Ectodermal cell (in vitro differentiated cells): ENCODE measurements at regions not wholly inside any gene's neighbourhood (a gene's known extent, or its start where the extent isn't known, plus 50 kb on each side); places are given as distances from the start of the nearest gene placed in this dataset.

Experiments
- H3K27ac ChIP-seq: 2 replicates; pipeline ENCODE4 v1.7.0; 2013; ENCODE audit warnings: mild to moderate bottlenecking, low read depth, low read length; ENCODE audit not compliant: insufficient read depth, poor library complexity, severe bottlenecking
- H3K27me3 ChIP-seq: 2 replicates; pipeline ENCODE4 v1.7.0; 2013; ENCODE audit warnings: mild to moderate bottlenecking, low read length; ENCODE audit not compliant: insufficient read depth, control insufficient read depth, poor library complexity, severe bottlenecking
- H3K36me3 ChIP-seq: one replicate; pipeline ENCODE4 v1.7.0; 2013; ENCODE audit warnings: low read length; ENCODE audit not compliant: control insufficient read depth, insufficient read depth
- H3K4me1 ChIP-seq: one replicate; pipeline ENCODE4 v1.7.0; 2013; ENCODE audit warnings: low read length; ENCODE audit not compliant: control insufficient read depth, insufficient read depth
- H3K4me3 ChIP-seq: 2 replicates; pipeline ENCODE4 v1.7.0; 2013; ENCODE audit warnings: low read depth, low read length, control low read depth; ENCODE audit not compliant: insufficient read depth
- H3K9me3 ChIP-seq: 2 replicates; pipeline ENCODE4 v1.7.0; 2013; ENCODE audit warnings: mild to moderate bottlenecking, low read length, moderate library complexity; ENCODE audit not compliant: control insufficient read depth
- WGBS, 2 experiments: methylation state at CpG; one replicate each; pipeline ENCODE4 v1.1.7; 2013; ENCODE audit warnings: missing lambda C conversion rate in 2 of 2; 5-methylcytosine and 5-hydroxymethylcytosine counted together

DNA sequence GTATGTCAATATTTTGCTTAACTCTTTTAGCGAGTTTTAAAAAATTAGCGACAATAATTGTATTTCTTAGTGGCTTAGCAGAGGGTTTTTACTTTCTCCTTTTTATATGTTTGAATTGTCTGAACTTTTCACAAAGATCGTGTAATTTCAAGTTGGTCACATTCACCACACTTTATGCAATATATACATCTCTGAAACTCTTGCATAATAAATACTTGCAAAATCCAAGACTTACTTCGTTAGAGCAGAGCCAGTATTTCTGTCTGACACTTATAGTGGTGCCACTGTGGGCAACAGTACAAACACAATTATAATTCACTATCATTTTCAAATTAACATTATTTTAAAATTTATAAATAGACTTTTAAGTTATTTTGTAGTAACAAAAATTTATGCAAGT is 62.0 kb downstream of the SUCNR1 start:
- no peaks in the 10 kb centered on the region for H3K4me1 ChIP-seq
- no peak overlapping the region for H3K4me3 ChIP-seq
- no peak overlapping the region for H3K27ac ChIP-seq
- no peaks in the 10 kb centered on the region for H3K9me3 ChIP-seq
- H3K36me3 ChIP-seq, result no peaks in the 10 kb centered on the region
- no peaks in the 10 kb centered on the region for H3K27me3 ChIP-seq
- 75 to 90% methylated on average over 2 to 4 of the region's 4 CpGs for WGBS, 2 experiments

DNA sequence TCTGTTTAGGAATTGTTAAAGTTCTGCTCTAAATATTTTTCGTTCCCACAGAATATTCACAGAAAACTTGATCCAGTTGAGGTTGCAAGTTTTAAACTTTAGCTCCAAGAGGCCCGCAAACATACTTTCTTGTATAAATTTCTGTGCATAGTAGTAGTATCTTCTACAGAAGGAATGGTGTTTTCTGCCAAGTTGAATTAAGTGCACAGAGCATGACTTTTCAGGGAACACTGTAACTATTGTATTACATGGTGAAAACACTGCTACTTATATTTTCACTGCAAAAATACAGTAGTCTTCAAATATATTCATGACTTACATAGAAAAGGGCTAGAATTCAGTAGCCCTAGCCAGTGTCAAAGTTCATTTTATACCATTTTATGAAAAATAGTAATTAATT is 67.0 kb downstream of the SUCNR1 start:
- 100% methylated on average over 1 to 2 of the region's 2 CpGs for WGBS, 2 experiments
- Histone ChIP-seq H3K27ac (no peak overlapping the region), H3K4me1 (no peaks in the 10 kb centered on the region), H3K27me3 (no peaks in the 10 kb centered on the region), H3K36me3 (no peaks in the 10 kb centered on the region), H3K4me3 (no peak overlapping the region), H3K9me3 (no peaks in the 10 kb centered on the region)

DNA sequence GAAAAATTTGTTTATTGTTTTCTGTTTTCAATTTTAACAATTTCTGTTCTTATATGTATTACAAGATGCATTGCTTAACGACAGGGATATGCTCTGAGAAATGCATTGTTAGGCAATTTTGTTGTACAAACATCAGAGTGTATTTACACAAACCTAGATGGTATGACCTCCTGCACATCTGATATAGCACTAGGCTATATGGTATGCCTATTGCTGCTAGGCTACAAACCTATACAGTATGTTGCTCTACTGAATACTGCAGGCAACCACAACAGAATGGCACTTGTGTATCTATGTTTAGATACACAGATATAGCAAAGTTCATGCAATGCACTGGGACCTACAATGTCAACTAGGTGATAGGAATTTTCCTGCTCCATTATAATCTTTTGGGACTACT is 70.1 kb downstream of the SUCNR1 start:
- no peaks in the 10 kb centered on the region for H3K27me3 ChIP-seq
- H3K9me3 ChIP-seq, result no peaks in the 10 kb centered on the region
- H3K4me3 ChIP-seq, result no peak overlapping the region
- no peaks in the 10 kb centered on the region for H3K4me1 ChIP-seq
- 89% methylated on average over 1 of the region's 1 CpG; no CpG with 5 or more reads in 1 of the 2 experiments for WGBS, 2 experiments
- no peaks in the 10 kb centered on the region for H3K36me3 ChIP-seq
- H3K27ac ChIP-seq, result no peak overlapping the region

DNA sequence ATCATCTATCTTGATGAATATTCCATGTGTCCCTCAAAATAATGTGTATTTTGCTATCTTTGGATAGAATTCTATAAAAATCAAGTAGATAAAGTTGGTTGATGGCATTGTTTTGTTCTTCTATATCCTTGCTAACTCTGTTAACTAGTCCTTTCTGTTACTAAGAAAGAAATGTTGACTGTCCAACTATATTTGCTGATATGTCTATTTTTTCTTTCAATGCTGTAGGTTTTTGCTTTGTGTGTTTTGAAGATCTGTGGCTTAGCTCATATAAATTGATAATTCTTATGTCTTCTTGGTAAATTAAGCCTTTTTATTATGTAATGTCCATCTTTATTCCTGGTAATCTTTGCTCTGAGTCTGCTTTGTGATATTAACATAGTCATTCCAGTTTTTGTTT is 70.9 kb downstream of the SUCNR1 start:
- H3K9me3 ChIP-seq, result no peaks in the 10 kb centered on the region
- no peaks in the 10 kb centered on the region for H3K4me1 ChIP-seq
- H3K27me3 ChIP-seq, result no peaks in the 10 kb centered on the region
- no peak overlapping the region for H3K27ac ChIP-seq
- H3K4me3 ChIP-seq, result no peak overlapping the region
- no peaks in the 10 kb centered on the region for H3K36me3 ChIP-seq

DNA sequence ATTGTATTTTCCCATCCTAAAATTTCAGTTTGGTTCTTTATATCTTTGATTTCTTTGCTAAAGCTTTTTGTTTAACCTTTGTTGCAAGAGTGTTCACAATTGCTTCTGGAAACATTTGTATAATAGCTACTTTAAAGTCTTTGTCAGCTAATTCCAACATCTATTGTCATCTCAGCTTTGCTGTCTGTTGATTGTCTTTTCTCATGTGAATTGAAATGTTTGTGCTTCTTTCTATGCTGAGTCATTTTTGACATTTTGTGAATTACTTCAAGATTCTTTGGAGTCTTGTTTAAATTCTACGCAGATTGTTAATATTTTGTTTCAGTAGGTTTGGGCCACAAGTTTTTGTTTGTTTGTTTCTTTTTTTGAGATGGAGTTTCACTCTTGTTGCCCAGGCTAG is 73.2 kb downstream of the SUCNR1 start:
- Histone ChIP-seq H3K9me3 (no peaks in the 10 kb centered on the region), H3K27ac (no peak overlapping the region), H3K4me1 (no peaks in the 10 kb centered on the region), H3K4me3 (no peak overlapping the region), H3K27me3 (no peaks in the 10 kb centered on the region), H3K36me3 (no peaks in the 10 kb centered on the region)
- 95 to 97% methylated on average over 1 of the region's 1 CpG for WGBS, 2 experiments

DNA sequence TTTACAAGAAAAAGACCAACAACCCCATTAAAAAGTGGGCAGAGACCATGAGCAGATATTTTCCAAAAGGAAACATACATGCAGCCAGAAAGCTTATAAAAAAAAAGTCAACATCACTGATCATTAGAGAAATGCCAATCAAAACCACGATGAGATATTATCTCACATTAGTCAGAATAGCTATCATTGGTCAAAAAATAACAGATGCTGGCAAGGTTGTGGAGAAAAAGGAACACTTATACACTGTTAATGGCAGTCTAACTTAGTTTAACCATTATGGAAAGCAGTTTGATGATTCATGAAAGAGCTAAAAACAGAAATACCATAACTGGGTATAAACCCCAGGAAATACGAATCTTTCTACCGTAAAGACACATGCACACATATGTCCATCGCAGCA is 76.3 kb downstream of the SUCNR1 start:
- Histone ChIP-seq H3K4me1 (no peaks in the 10 kb centered on the region), H3K9me3 (no peaks in the 10 kb centered on the region), H3K27ac (no peak overlapping the region), H3K36me3 (no peaks in the 10 kb centered on the region), H3K4me3 (no peak overlapping the region), H3K27me3 (no peaks in the 10 kb centered on the region)
- WGBS, 2 experiments, result 90 to 95% methylated on average over 3 to 4 of the region's 4 CpGs

DNA sequence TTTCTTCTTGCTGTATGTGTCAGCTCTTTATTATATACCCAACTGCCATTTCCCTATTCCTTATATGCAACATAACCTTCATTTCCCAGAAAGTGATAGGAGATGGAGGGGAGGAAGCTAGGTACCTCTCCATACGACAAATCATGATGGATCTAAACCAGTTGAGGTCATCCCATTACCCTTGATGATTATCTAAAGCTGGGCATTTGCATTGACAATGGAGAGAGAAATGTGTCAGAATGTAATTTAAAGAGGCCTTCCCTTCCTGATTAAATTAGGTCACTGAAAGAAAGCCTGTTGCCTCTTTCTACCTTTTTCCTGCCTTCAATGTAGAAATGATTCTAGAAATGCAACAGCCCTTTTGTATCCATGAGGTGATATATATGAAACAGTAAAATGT is 81.9 kb downstream of the SUCNR1 start:
- Histone ChIP-seq H3K27me3 (no peaks in the 10 kb centered on the region), H3K9me3 (no peaks in the 10 kb centered on the region), H3K36me3 (no peaks in the 10 kb centered on the region), H3K4me3 (no peak overlapping the region), H3K27ac (no peak overlapping the region), H3K4me1 (no peaks in the 10 kb centered on the region)
- WGBS, 2 experiments, result 94 to 100% methylated on average over 1 of the region's 1 CpG

DNA sequence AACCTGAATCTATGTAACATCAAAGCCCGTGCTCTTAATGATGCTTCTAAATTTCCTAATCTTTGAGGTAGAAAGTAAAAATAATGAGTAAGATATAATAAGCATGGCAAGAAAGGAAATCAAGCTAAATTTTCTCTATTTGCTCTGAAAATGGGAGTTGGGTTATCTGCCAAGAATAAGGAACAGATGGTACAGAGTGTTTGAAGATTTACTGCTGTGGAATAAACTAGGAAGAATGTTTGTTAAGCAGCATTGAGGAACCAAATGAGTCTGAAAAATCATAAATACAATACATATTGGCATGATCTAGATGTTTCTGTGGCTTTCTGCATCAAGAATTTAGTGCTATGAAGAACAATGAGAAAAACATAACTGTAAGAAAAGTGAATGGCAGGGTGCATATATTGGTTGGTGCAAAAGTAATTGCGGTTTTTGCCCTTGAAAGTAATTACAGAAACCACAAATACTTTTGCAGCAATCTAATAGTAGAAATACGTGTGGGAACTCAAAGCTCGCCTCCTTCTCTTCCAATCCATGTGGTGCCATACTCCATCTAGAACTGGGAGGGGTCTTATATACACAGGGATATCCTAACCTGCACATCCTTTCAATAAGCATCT is 87.6 kb downstream of the SUCNR1 start:
- Histone ChIP-seq H3K27ac (no peak overlapping the region), H3K36me3 (no peaks in the 10 kb centered on the region)

DNA sequence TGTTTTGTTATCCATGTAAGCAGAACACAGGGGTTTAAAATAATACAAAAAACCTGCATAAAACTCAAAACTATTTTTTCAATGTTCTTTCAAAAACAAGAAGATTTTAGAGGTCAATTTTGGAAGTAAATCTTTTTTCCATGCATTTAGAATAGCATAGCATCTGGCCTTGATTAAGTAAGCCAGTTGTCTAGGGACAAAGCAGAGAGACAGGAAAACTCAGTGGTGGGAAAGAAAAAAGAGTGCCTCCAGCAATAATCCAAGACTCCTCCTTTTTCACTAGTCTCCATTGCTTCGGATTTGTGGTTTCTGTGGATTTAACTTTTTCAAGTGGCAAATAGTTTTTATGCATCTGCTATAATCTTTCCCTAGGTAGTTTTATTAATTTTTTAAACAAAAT is 88.9 kb downstream of the SUCNR1 start:
- no peak overlapping the region for H3K4me3 ChIP-seq
- H3K27me3 ChIP-seq, result no peaks in the 10 kb centered on the region
- no CpG with 5 or more reads among the region's 1 CpG for WGBS, 2 experiments
- no peaks in the 10 kb centered on the region for H3K4me1 ChIP-seq
- no peak overlapping the region for H3K27ac ChIP-seq
- no peaks in the 10 kb centered on the region for H3K36me3 ChIP-seq
- H3K9me3 ChIP-seq, result no peaks in the 10 kb centered on the region

More for the DNA sequence above, 87.6 kb downstream of the SUCNR1 start:
- H3K4me1 ChIP-seq, result no peaks in the 10 kb centered on the region
- H3K9me3 ChIP-seq, result no peaks in the 10 kb centered on the region
- no peak overlapping the region for H3K4me3 ChIP-seq
- H3K27me3 ChIP-seq, result no peaks in the 10 kb centered on the region
- WGBS, 2 experiments, result 98 to 100% methylated on average over 4 of the region's 4 CpGs

DNA sequence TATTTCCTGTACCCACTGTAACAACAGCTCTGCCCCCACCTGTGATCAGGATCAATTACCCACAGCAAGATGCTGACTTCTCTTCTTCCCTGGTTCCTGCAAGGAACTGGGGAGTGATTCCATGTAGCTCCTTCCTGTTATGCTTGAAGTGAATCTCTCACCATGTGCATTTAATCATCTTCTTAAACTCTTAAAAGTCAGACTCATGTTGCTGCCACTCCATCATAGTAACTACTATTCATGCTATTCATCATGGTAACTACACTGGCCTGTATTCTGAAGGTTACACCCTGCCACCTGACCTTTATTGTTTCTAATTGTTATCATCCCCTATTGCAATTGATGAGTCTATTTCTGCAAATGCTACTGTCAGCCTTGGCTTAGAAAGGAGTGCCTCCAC is 89.5 kb downstream of the SUCNR1 start:
- no peak overlapping the region for H3K4me3 ChIP-seq
- H3K4me1 ChIP-seq, result no peaks in the 10 kb centered on the region
- H3K27ac ChIP-seq, result no peak overlapping the region
- no peaks in the 10 kb centered on the region for H3K36me3 ChIP-seq
- H3K27me3 ChIP-seq, result no peaks in the 10 kb centered on the region
- no peaks in the 10 kb centered on the region for H3K9me3 ChIP-seq

DNA sequence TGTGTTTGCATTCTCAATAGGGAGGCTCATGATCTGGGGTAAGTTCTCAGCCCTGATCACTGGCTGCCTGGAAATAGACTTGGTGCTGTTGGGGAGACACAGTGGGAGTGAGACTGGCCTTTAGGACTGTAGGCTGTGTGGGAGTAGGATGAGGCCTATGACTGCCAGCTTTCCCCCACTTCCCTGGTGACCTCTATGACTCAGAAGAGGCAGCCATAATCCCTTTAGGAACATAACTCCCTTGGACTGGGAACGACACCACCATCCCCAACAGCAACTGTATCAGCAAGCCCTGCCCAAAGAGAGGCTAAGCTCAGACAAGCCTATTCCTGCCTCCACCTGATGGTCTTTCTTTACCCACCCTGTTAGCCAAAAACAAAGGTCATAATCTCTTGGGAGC is 91.3 kb downstream of the SUCNR1 start:
- 97 to 98% methylated on average over 1 of the region's 1 CpG for WGBS, 2 experiments
- no peaks in the 10 kb centered on the region for H3K9me3 ChIP-seq
- no peaks in the 10 kb centered on the region for H3K4me1 ChIP-seq
- no peaks in the 10 kb centered on the region for H3K27me3 ChIP-seq
- H3K4me3 ChIP-seq, result no peak overlapping the region
- H3K36me3 ChIP-seq, result no peaks in the 10 kb centered on the region
- H3K27ac ChIP-seq, result no peak overlapping the region
